ENCODE measurements at regions not wholly inside any gene's neighbourhood (a gene's known extent, or its start where the extent isn't known, plus 50 kb on each side); places are given as distances from the start of the nearest gene placed in this dataset.

- H3K79me2 ChIP-seq (ENCODE audit: low read length) = no peaks in the 10 kb centered on the region
- H4K20me1 ChIP-seq (ENCODE audit: insufficient read depth, low read depth, low read length) = no peaks in the 10 kb centered on the region
- no peaks in the 10 kb centered on the region for H3K27me3 ChIP-seq (ENCODE audit: low read length)
- H3K9me2 ChIP-seq (replicated peaks; ENCODE audit: insufficient read depth, low read length) = no peaks in the 10 kb centered on the region
- no peaks in the 10 kb centered on the region for H3K36me3 ChIP-seq (ENCODE audit: insufficient read depth, low read length)
- peak overlapping the region; percentile 20 for H3K4me2 ChIP-seq (ENCODE audit: low read depth, low read length, poor library complexity, severe bottlenecking)
- DNase-seq = peak; percentile 72
- peaks cover 9% of the 10 kb centered on the region for H3K4me1 ChIP-seq (ENCODE audit: low read length)
- H3K9me3 ChIP-seq (ENCODE audit: low read length) = no peaks in the 10 kb centered on the region
- H2AFZ ChIP-seq (ENCODE audit: low read length) = no peak overlapping the region
- no peak overlapping the region for H3K9ac ChIP-seq (ENCODE audit: low read length)
- H3K27ac ChIP-seq (ENCODE audit: low read length) = no peak overlapping the region
- no peak overlapping the region for H3K4me3 ChIP-seq (ENCODE audit: low read length)
These were observed 250.9 kb upstream of the OR4E1 start for GRCh38 chr14:21924479-21924878.

GRCh38 chr14:21923820-21924219, 250.2 kb upstream of the OR4E1 start:
- H3K4me2 ChIP-seq (ENCODE audit: low read depth, low read length, poor library complexity, severe bottlenecking) = no peak overlapping the region
- no peaks in the 10 kb centered on the region for H3K9me3 ChIP-seq (ENCODE audit: low read length)
- no peaks in the 10 kb centered on the region for H3K9me2 ChIP-seq (replicated peaks; ENCODE audit: insufficient read depth, low read length)
- no peaks in the 10 kb centered on the region for H3K79me2 ChIP-seq (ENCODE audit: low read length)
- H3K9ac ChIP-seq (ENCODE audit: low read length) = no peak overlapping the region
- no peak for DNase-seq
- H4K20me1 ChIP-seq (ENCODE audit: insufficient read depth, low read depth, low read length) = no peaks in the 10 kb centered on the region
- no peak overlapping the region for H3K4me3 ChIP-seq (ENCODE audit: low read length)
- H2AFZ ChIP-seq (ENCODE audit: low read length) = no peak overlapping the region
- no peaks in the 10 kb centered on the region for H3K36me3 ChIP-seq (ENCODE audit: insufficient read depth, low read length)
- H3K27ac ChIP-seq (ENCODE audit: low read length) = no peak overlapping the region
- H3K4me1 ChIP-seq (ENCODE audit: low read length) = peaks cover 9% of the 10 kb centered on the region
- no peaks in the 10 kb centered on the region for H3K27me3 ChIP-seq (ENCODE audit: low read length)

- no peaks in the 10 kb centered on the region for H3K36me3 ChIP-seq (ENCODE audit: insufficient read depth, low read length)
- no peaks in the 10 kb centered on the region for H3K9me3 ChIP-seq (ENCODE audit: low read length)
- peaks cover 9% of the 10 kb centered on the region for H3K4me1 ChIP-seq (ENCODE audit: low read length)
- DNase-seq = no peak
- H3K27ac ChIP-seq (ENCODE audit: low read length) = no peak overlapping the region
- H3K27me3 ChIP-seq (ENCODE audit: low read length) = no peaks in the 10 kb centered on the region
- H2AFZ ChIP-seq (ENCODE audit: low read length) = no peak overlapping the region
- no peak overlapping the region for H3K4me3 ChIP-seq (ENCODE audit: low read length)
- H3K9me2 ChIP-seq (replicated peaks; ENCODE audit: insufficient read depth, low read length) = no peaks in the 10 kb centered on the region
- H3K9ac ChIP-seq (ENCODE audit: low read length) = no peak overlapping the region
- H3K79me2 ChIP-seq (ENCODE audit: low read length) = no peaks in the 10 kb centered on the region
- no peak overlapping the region for H3K4me2 ChIP-seq (ENCODE audit: low read depth, low read length, poor library complexity, severe bottlenecking)
- H4K20me1 ChIP-seq (ENCODE audit: insufficient read depth, low read depth, low read length) = no peaks in the 10 kb centered on the region
These were observed 247.8 kb upstream of the OR4E1 start for GRCh38 chr14:21921453-21921852.

GRCh38 chr14:21917699-21918436, 244.2 kb upstream of the OR4E1 start:
- H3K9ac ChIP-seq (ENCODE audit: low read length) = no peak overlapping the region
- H3K4me2 ChIP-seq (ENCODE audit: low read depth, low read length, poor library complexity, severe bottlenecking) = no peak overlapping the region
- H3K27me3 ChIP-seq (ENCODE audit: low read length) = no peaks in the 10 kb centered on the region
- peak; percentile 85 for DNase-seq
- no peaks in the 10 kb centered on the region for H3K9me3 ChIP-seq (ENCODE audit: low read length)
- H3K4me3 ChIP-seq (ENCODE audit: low read length) = no peak overlapping the region
- H3K4me1 ChIP-seq (ENCODE audit: low read length) = no peaks in the 10 kb centered on the region
- no peak overlapping the region for H2AFZ ChIP-seq (ENCODE audit: low read length)
- no peak overlapping the region for H3K27ac ChIP-seq (ENCODE audit: low read length)
- H3K36me3 ChIP-seq (ENCODE audit: insufficient read depth, low read length) = no peaks in the 10 kb centered on the region
- H3K79me2 ChIP-seq (ENCODE audit: low read length) = no peaks in the 10 kb centered on the region
- no peaks in the 10 kb centered on the region for H3K9me2 ChIP-seq (replicated peaks; ENCODE audit: insufficient read depth, low read length)
- H4K20me1 ChIP-seq (ENCODE audit: insufficient read depth, low read depth, low read length) = no peaks in the 10 kb centered on the region

- H3K4me2 ChIP-seq (ENCODE audit: low read depth, low read length, poor library complexity, severe bottlenecking) = no peak overlapping the region
- H3K36me3 ChIP-seq (ENCODE audit: insufficient read depth, low read length) = no peaks in the 10 kb centered on the region
- H3K9me2 ChIP-seq (replicated peaks; ENCODE audit: insufficient read depth, low read length) = no peaks in the 10 kb centered on the region
- DNase-seq = no peak
- no peak overlapping the region for H3K4me3 ChIP-seq (ENCODE audit: low read length)
- no peak overlapping the region for H3K27ac ChIP-seq (ENCODE audit: low read length)
- H2AFZ ChIP-seq (ENCODE audit: low read length) = no peak overlapping the region
- H3K79me2 ChIP-seq (ENCODE audit: low read length) = no peaks in the 10 kb centered on the region
- H3K27me3 ChIP-seq (ENCODE audit: low read length) = no peaks in the 10 kb centered on the region
- H3K9me3 ChIP-seq (ENCODE audit: low read length) = no peaks in the 10 kb centered on the region
- H3K4me1 ChIP-seq (ENCODE audit: low read length) = no peaks in the 10 kb centered on the region
- no peaks in the 10 kb centered on the region for H4K20me1 ChIP-seq (ENCODE audit: insufficient read depth, low read depth, low read length)
- no peak overlapping the region for H3K9ac ChIP-seq (ENCODE audit: low read length)
These were observed 242.2 kb upstream of the OR4E1 start for GRCh38 chr14:21915826-21916225.

- Histone ChIP-seq H2AFZ (ENCODE audit: low read length) (no peak overlapping the region), H3K79me2 (ENCODE audit: low read length) (no peaks in the 10 kb centered on the region), H3K4me2 (ENCODE audit: low read depth, low read length, poor library complexity, severe bottlenecking) (no peak overlapping the region), H3K4me3 (ENCODE audit: low read length) (no peak overlapping the region), H3K9me2 (replicated peaks; ENCODE audit: insufficient read depth, low read length) (no peaks in the 10 kb centered on the region), H3K27me3 (ENCODE audit: low read length) (no peaks in the 10 kb centered on the region), H3K36me3 (ENCODE audit: insufficient read depth, low read length) (no peaks in the 10 kb centered on the region), H3K9ac (ENCODE audit: low read length) (no peak overlapping the region), H3K27ac (ENCODE audit: low read length) (no peak overlapping the region), H3K4me1 (ENCODE audit: low read length) (no peaks in the 10 kb centered on the region), H3K9me3 (ENCODE audit: low read length) (no peaks in the 10 kb centered on the region), H4K20me1 (ENCODE audit: insufficient read depth, low read depth, low read length) (no peaks in the 10 kb centered on the region)
- DNase-seq = peak; percentile 97
These were observed 240.1 kb upstream of the OR4E1 start for GRCh38 chr14:21913759-21914158.

GRCh38 chr14:21912367-21912766, 238.7 kb upstream of the OR4E1 start:
- Histone ChIP-seq H3K9me3 (ENCODE audit: low read length) (no peaks in the 10 kb centered on the region), H3K9ac (ENCODE audit: low read length) (no peak overlapping the region), H3K4me1 (ENCODE audit: low read length) (no peaks in the 10 kb centered on the region), H3K79me2 (ENCODE audit: low read length) (no peaks in the 10 kb centered on the region), H3K27me3 (ENCODE audit: low read length) (no peaks in the 10 kb centered on the region), H2AFZ (ENCODE audit: low read length) (no peak overlapping the region), H3K4me3 (ENCODE audit: low read length) (no peak overlapping the region), H3K9me2 (replicated peaks; ENCODE audit: insufficient read depth, low read length) (no peaks in the 10 kb centered on the region), H3K36me3 (ENCODE audit: insufficient read depth, low read length) (no peaks in the 10 kb centered on the region), H3K27ac (ENCODE audit: low read length) (no peak overlapping the region), H4K20me1 (ENCODE audit: insufficient read depth, low read depth, low read length) (no peaks in the 10 kb centered on the region), H3K4me2 (ENCODE audit: low read depth, low read length, poor library complexity, severe bottlenecking) (no peak overlapping the region)
- DNase-seq = peak; percentile 52

GRCh38 chr14:21911877-21912276, 238.3 kb upstream of the OR4E1 start:
- H3K9me2 ChIP-seq (replicated peaks; ENCODE audit: insufficient read depth, low read length) = no peaks in the 10 kb centered on the region
- H3K36me3 ChIP-seq (ENCODE audit: insufficient read depth, low read length) = no peaks in the 10 kb centered on the region
- H3K27me3 ChIP-seq (ENCODE audit: low read length) = no peaks in the 10 kb centered on the region
- no peak overlapping the region for H3K4me2 ChIP-seq (ENCODE audit: low read depth, low read length, poor library complexity, severe bottlenecking)
- H3K9ac ChIP-seq (ENCODE audit: low read length) = no peak overlapping the region
- no peak for DNase-seq
- H3K9me3 ChIP-seq (ENCODE audit: low read length) = no peaks in the 10 kb centered on the region
- H3K79me2 ChIP-seq (ENCODE audit: low read length) = no peaks in the 10 kb centered on the region
- H3K4me1 ChIP-seq (ENCODE audit: low read length) = no peaks in the 10 kb centered on the region
- no peak overlapping the region for H3K4me3 ChIP-seq (ENCODE audit: low read length)
- no peak overlapping the region for H3K27ac ChIP-seq (ENCODE audit: low read length)
- no peak overlapping the region for H2AFZ ChIP-seq (ENCODE audit: low read length)
- no peaks in the 10 kb centered on the region for H4K20me1 ChIP-seq (ENCODE audit: insufficient read depth, low read depth, low read length)

Measured in Karpas-422 (cell line).